ENCODE measurements at regions not wholly inside any gene's neighbourhood (a gene's known extent, or its start where the extent isn't known, plus 50 kb on each side); places are given as distances from the start of the nearest gene placed in this dataset.

GRCh38 chr2:9707008-9707407 lies 76.2 kb upstream of the YWHAQ start:
- no peak overlapping the region for H3K4me2 ChIP-seq (replicated peaks; ENCODE audit: extremely low read depth, low read length, poor library complexity, severe bottlenecking)
- no peaks in the 10 kb centered on the region for H3K27me3 ChIP-seq (ENCODE audit: control insufficient read depth in 2 of 2, insufficient read depth in 2 of 2, low read length in 2 of 2)
- Mint-ChIP-seq H3K27ac (no peak overlapping the region), H3K27me3 (ENCODE audit: low read depth in 3 of 3) (peaks cover 1 to 5% (median 3%) of the 10 kb centered on the region in 3 donors), H3K4me1 (peaks cover 19% of the 10 kb centered on the region), H3K36me3 (no peaks in the 10 kb centered on the region), H3K4me3 (no peak overlapping the region), H3K9me3 (peaks cover 2 to 10% (median 4%) of the 10 kb centered on the region in 7 donors)
- H3K79me2 ChIP-seq (ENCODE audit: insufficient read depth, low read length) = no peaks in the 10 kb centered on the region
- peaks cover 0 to 8% of the 10 kb centered on the region in 2 donors for H3K9me3 ChIP-seq (replicated peaks in 1 of 2; ENCODE audit: control insufficient read depth in 1 of 2, insufficient read depth in 1 of 2, low read length in 2 of 2)
- no peak for TF ChIP-seq CTCF (IDR thresholded peaks at IDR 0.05)
- H3K4me3 ChIP-seq (replicated peaks in 1 of 3; ENCODE audit: low read depth in 2 of 3, low read length in 3 of 3) = no peak overlapping the region
- DNase-seq = no peak
- H3K9ac ChIP-seq (ENCODE audit: insufficient read depth, low read length, poor library complexity, severe bottlenecking) = no peak overlapping the region
- WGBS (ENCODE audit: insufficient coverage) = 100% methylated on average over 1 of the region's 6 CpGs
- intact Hi-C loops (cut with micrococcal nuclease) = no loop called here
- no peaks in the 10 kb centered on the region for H3K36me3 ChIP-seq (replicated peaks in 1 of 2; ENCODE audit: control insufficient read depth in 1 of 2, insufficient read depth in 2 of 2, low read length in 2 of 2)
- H3K4me1 ChIP-seq (ENCODE audit: control insufficient read depth in 1 of 2, insufficient read depth in 2 of 2, low read length in 2 of 2) = peaks cover 11 to 25% of the 10 kb centered on the region in 2 donors
- no peak overlapping the region for H3K27ac ChIP-seq (ENCODE audit: low read depth in 1 of 2, low read length in 2 of 2)
- H4K20me1 ChIP-seq (ENCODE audit: insufficient read depth, low read length) = no peaks in the 10 kb centered on the region
- H2AFZ ChIP-seq (ENCODE audit: insufficient read depth, low read depth, low read length, poor library complexity, severe bottlenecking) = no peak overlapping the region

GRCh38 chr2:9707611-9708160 lies 76.9 kb upstream of the YWHAQ start:
- no peak overlapping the region for H2AFZ ChIP-seq (ENCODE audit: insufficient read depth, low read depth, low read length, poor library complexity, severe bottlenecking)
- H3K27me3 Mint-ChIP-seq (ENCODE audit: low read depth in 3 of 3) = peaks cover 1 to 5% (median 3%) of the 10 kb centered on the region in 3 donors
- TF ChIP-seq CTCF (IDR thresholded peaks at IDR 0.05) = no peak
- H3K4me2 ChIP-seq (replicated peaks; ENCODE audit: extremely low read depth, low read length, poor library complexity, severe bottlenecking) = no peak overlapping the region
- H3K36me3 ChIP-seq (replicated peaks in 1 of 2; ENCODE audit: control insufficient read depth in 1 of 2, insufficient read depth in 2 of 2, low read length in 2 of 2) = no peaks in the 10 kb centered on the region
- H3K27me3 ChIP-seq (ENCODE audit: control insufficient read depth in 2 of 2, insufficient read depth in 2 of 2, low read length in 2 of 2) = no peaks in the 10 kb centered on the region
- WGBS (ENCODE audit: insufficient coverage) = 91% methylated on average over 7 of the region's 10 CpGs
- H3K27ac ChIP-seq (ENCODE audit: low read depth in 1 of 2, low read length in 2 of 2) = no peak overlapping the region
- peaks cover 2 to 10% (median 4%) of the 10 kb centered on the region in 7 donors for H3K9me3 Mint-ChIP-seq
- H3K36me3 Mint-ChIP-seq = no peaks in the 10 kb centered on the region
- no peak overlapping the region for H3K4me3 Mint-ChIP-seq
- intact Hi-C loops (cut with micrococcal nuclease) = no loop called here
- H3K79me2 ChIP-seq (ENCODE audit: insufficient read depth, low read length) = no peaks in the 10 kb centered on the region
- peaks cover 11 to 25% of the 10 kb centered on the region in 2 donors for H3K4me1 ChIP-seq (ENCODE audit: control insufficient read depth in 1 of 2, insufficient read depth in 2 of 2, low read length in 2 of 2)
- DNase-seq = no peak
- H4K20me1 ChIP-seq (ENCODE audit: insufficient read depth, low read length) = no peaks in the 10 kb centered on the region
- peaks cover 0 to 8% of the 10 kb centered on the region in 2 donors for H3K9me3 ChIP-seq (replicated peaks in 1 of 2; ENCODE audit: control insufficient read depth in 1 of 2, insufficient read depth in 1 of 2, low read length in 2 of 2)
- H3K27ac Mint-ChIP-seq = no peak overlapping the region
- H3K9ac ChIP-seq (ENCODE audit: insufficient read depth, low read length, poor library complexity, severe bottlenecking) = no peak overlapping the region
- peaks cover 17% of the 10 kb centered on the region for H3K4me1 Mint-ChIP-seq
- H3K4me3 ChIP-seq (replicated peaks in 1 of 3; ENCODE audit: low read depth in 2 of 3, low read length in 3 of 3) = no peak overlapping the region
